ENCODE measurements at regions not wholly inside any gene's neighbourhood (a gene's known extent, or its start where the extent isn't known, plus 50 kb on each side); places are given as distances from the start of the nearest gene placed in this dataset.

GRCh38 chr14:73800970-73801515 lies 50.6 kb upstream of the PTGR2 start:
- TF ChIP-seq CTCF (IDR thresholded peaks at IDR 0.05; ENCODE audit: extremely low read depth in 1 of 2, insufficient read depth in 1 of 2, low read depth in 1 of 2, low read length in 2 of 2), result no peak
- no peak for TF ChIP-seq EZH2 (IDR thresholded peaks at IDR 0.05; ENCODE audit: borderline replicate concordance, low read depth, low read length, severe bottlenecking)
- no peak for TF ChIP-seq POLR2A (IDR thresholded peaks at IDR 0.05; ENCODE audit: low read depth, low read length)
